GM12864 (cell line): ENCODE measurements at regions not wholly inside any gene's neighbourhood (a gene's known extent, or its start where the extent isn't known, plus 50 kb on each side); places are given as distances from the start of the nearest gene placed in this dataset.

Source experiments
- DNase-seq: peaks from one replicate; pipeline ENCODE4 v3.0.0-alpha.2; 2011; ENCODE audit warnings: low read depth
- H3K4me3 ChIP-seq: 2 replicates; pipeline ENCODE4 v1.5.1; 2011; ENCODE audit warnings: mild to moderate bottlenecking, low read depth, low read length, control low read depth
- TF ChIP-seq, protein P1 (sequence below): IDR thresholded peaks from 2 replicates; pipeline ENCODE4 v1.5.1; 2011; ENCODE audit warnings: low read depth, mild to moderate bottlenecking, moderate library complexity, low read length, control low read depth, inconsistent platforms; ENCODE audit errors: missing control alignments

DNA sequence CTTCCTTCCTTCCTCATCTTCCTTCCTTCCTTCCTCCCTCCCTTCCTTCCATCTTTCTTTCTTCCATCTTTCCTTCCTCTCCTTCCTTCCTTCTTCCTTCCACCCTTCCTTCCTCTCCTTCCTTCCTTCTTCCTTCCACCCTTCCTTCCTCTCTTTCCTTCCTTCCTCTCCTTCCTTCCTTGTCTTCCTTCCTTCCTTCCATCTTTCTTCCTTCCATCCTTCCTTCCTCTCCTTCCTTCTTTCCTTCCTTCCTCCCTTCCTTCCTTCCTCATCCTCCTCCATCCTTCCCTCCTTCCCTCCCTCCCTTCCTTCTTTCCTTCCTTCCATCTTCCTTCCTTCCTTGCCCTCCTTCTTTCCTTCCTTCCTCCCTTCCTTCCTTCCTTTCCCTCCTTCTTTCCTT is 361.4 kb upstream of the TSHZ2 start:
- no peak overlapping the region for H3K4me3 ChIP-seq
- TF ChIP-seq, protein P1, sequence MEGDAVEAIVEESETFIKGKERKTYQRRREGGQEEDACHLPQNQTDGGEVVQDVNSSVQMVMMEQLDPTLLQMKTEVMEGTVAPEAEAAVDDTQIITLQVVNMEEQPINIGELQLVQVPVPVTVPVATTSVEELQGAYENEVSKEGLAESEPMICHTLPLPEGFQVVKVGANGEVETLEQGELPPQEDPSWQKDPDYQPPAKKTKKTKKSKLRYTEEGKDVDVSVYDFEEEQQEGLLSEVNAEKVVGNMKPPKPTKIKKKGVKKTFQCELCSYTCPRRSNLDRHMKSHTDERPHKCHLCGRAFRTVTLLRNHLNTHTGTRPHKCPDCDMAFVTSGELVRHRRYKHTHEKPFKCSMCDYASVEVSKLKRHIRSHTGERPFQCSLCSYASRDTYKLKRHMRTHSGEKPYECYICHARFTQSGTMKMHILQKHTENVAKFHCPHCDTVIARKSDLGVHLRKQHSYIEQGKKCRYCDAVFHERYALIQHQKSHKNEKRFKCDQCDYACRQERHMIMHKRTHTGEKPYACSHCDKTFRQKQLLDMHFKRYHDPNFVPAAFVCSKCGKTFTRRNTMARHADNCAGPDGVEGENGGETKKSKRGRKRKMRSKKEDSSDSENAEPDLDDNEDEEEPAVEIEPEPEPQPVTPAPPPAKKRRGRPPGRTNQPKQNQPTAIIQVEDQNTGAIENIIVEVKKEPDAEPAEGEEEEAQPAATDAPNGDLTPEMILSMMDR, result no peak
- DNase-seq, result no peak

DNA sequence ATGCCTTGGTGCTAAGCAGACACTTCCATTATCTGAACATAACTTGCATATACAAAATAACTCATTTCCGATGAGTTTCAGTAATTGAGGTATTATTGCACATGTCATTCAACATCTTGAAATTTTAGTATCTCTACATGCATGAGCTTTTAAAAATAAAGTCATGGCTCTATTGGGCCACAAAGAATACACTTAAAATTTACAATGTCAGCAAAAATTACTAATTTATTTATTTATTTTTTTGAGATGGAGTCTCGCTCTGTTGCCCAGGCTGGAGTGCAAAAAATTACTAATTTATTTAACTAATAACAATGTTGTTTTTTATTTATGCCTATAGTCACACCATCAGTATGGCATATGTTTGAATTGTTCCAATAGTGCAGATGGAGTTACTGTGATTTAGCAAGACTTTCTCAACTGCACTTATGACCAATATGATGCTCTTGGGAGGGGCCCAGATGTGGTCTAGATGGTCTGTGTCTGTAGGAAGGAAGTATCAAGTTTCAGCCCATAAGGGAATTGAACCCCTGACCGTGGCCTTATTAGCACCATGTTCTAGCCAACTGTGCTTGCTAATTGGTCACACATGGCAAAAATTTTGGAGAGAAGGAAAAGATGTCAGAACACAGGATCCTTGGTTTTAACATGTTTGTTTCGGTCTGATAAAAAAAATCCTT is 370.7 kb upstream of the TSHZ2 start:
- no peak for DNase-seq
- H3K4me3 ChIP-seq, result no peak overlapping the region
- TF ChIP-seq, protein P1, result no peak

DNA sequence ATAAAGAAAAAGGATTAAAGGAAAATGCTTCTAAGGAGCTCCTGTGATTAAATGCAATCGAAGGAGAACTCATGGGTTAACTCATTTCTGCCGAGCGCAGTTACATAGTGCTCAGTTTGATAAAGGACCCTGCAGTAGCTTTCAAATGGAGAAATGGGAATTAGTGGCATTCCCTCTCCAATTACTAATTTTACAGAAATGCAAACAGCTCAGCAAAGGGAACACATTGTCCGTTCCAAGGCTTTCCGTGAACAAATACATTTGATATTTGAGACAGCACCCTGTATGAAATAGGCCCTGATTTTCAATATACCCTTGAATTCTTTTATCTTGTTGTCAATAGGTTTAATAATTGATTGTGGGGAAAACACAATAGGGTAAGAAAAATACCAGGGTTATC is 375.9 kb upstream of the TSHZ2 start:
- TF ChIP-seq, protein P1, result no peak
- no peak for DNase-seq
- H3K4me3 ChIP-seq, result no peak overlapping the region

DNA sequence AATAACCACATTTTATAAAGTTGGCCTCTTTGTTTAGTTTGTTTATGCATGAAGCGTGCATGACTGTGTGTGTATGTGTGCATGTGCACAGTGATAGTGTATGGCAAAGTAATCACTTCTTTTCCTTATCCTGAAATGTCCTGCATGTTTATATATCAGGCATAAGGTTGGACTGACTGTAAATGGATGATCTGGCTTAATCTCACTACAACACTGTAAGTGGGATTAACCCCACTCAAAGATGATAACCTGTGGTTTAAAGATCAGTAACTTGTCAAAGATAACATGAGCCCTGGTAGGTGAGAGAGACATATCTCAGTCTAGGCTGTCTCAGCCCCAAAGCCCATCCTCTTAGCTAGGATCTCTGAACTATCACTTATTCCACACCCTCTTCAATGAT is 376.6 kb upstream of the TSHZ2 start:
- no peak for DNase-seq
- no peak overlapping the region for H3K4me3 ChIP-seq
- TF ChIP-seq, protein P1, result no peak

DNA sequence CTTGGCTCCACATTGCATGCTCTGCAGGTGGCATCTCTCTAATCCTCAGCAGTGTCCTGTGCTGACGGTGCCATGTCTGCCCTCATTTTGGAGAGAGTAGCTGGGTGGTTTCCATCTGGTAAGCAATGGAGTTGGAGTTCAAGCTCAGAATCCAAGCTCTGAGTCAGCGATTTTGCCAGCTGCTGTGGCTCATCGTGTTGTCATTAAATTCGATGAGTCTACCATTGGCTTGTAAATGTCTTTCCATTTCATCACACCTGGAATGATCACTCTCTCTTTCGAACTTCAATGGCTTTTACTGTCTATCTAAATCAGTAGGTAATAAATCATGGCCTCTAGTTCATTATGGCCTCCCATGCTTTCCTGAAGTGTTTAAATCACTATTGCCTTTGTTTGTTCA is 378.5 kb upstream of the TSHZ2 start:
- H3K4me3 ChIP-seq, result no peak overlapping the region
- TF ChIP-seq, protein P1, result no peak
- no peak for DNase-seq

DNA sequence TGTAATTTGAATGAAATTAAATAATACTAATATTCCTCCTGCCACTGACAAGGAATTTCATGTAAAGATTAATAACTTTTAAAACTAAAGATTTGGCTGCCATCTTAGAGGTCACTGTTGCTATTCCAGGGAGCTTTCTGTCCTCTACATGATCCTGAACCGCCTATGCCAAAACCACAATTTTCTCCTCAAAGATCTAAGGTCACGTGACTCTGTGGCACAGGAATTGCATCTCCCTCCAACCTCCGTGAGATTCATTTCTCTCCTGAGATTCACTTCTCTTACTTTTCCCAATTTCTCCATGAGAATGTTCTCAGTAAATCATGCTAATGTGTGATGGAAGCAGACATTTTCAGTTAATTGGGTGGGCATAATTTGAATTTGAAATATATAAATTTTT is 379.6 kb upstream of the TSHZ2 start:
- DNase-seq, result no peak
- TF ChIP-seq, protein P1, result no peak
- H3K4me3 ChIP-seq, result no peak overlapping the region

DNA sequence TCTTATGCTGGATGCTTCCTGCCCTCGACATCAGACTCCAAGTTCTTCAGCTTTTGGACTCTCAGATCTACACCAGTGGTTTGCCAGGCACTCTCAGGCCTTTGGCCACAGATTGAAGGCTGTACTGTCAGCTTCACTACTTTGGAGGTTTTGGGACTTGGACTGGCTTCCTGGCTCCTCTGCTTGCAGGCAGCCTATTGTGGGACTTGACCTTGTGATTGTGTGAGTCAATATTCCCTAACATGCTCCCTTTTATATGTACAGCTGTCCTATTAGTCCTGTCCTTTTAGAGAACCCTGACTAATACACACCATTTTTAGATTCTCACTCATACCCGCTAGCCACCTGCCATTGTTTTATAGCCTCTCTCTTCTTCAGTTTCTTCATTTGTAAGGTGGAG is 382.1 kb upstream of the TSHZ2 start:
- no peak for DNase-seq
- TF ChIP-seq, protein P1, result no peak
- H3K4me3 ChIP-seq, result no peak overlapping the region
